ENCODE measurements at regions not wholly inside any gene's neighbourhood (a gene's known extent, or its start where the extent isn't known, plus 50 kb on each side); places are given as distances from the start of the nearest gene placed in this dataset.
"Not testable (repeated sequence)": the region's sequence is repeated elsewhere in the genome, so short reads cannot be mapped to it uniquely, and the experiment has no call there.

DNA sequence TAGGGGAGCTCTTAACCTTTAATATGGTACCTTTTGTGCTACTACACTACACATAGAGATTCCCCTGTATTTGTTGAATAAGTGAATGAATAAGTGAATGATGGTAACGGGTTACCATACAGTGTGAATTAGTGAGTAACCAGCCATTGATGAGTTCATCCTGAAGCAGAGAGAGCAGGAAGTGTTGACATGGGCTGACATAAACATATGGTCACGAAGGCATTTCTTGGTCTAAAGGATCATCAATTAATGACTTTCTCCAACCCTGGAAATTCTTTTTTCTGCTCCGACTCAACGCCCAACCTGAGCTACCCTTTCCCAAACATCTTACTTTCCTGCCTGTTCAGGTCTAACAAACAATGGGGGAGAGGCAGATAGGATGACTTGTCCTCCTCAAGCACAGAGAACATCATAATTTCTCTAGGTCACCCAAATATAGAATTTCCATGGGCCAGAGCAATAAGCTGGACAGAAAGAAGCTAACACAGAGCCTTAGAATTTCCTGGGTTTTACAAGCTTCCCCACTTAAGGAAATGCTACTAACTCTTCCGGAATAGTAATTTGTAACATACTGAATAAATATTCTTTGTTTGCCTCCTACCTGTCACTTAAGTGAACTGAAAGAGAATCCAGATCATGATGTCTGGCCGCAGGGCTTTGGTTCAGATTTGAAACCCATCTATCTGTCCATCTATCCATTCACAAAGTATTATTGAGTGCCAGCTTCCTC lies 114.7 kb upstream of the NGF start:
- ATAC-seq: no peak

DNA sequence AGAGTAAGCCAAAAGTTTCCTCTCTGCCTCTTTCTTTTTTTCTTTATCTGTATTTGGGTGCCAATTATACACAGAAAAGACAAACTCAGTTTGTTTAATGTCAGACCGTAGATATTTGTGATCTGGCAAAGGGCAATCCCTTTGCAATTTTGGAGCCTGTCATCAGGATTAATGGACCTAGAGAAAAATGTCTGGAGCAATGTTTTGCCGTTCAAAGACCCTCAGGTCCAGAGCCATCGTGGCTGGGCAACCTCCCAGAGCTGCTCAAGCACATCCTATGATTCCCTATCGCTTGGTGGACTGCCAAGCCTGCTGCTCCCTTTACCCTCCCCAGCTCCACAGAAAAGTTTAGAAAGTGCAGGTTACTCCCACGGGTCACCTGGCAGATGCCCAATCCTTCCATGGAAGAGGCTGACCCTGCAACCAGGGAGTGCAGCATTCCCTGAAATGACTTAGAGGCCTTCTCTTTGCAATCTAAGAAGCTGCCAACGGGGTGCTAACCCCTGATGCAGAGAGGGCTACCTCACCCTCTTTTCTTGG lies 112.5 kb upstream of the NGF start:
- ATAC-seq: no peak

DNA sequence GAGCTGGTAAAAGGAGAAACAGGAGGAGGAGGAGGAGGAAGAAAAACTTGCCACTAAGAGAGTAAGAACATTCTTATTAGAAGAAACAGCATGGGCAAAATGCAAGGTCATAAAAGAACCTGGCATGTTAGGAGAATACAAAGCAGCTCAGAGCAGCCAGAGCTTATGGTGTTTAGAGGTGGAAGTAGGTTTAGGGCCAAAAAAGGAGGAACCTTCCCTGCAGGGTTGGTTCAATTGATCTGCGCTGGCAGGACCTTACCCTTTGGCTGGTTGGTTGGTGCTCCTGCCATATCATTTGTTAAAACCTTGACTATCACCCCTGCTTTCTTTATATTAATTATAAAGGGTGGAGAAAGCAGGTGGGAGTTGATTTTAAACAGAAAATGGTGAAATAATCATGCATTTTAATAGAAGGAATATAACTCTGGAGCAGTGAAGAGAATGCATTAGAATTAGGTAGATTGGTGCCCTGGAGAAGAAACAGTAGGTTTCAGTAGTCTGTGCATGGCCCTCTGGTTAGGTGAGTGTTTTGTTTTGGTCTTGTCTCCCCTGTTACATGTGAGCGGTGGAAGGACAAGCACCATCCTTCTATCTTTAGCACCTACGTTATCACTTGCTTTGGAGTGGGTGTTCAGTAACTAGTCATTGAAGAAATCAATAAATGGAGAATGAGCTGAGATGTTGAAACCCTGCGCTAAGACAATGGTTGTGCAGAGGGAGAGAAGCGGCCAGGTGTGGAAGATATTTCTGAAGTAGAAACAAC lies 110.4 kb upstream of the NGF start:
- no peak for ATAC-seq

DNA sequence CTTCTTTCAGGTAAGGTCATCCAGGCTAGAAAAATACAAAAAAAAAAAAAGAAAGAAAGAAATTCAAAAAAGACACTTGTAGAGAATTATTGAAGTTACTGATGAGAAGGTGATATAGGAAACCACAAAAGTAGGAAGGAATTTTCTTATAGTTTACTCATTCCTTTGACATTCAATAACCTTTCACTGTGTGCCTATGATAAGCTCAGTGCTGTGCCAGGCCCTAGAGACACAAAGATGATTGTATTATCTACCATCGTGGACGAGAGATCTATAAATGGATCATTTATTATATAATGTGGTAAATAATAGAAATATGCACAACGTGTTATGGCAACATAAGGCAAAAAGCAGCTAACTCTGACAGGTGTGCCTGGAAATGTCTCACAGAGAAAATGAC lies 109.6 kb upstream of the NGF start:
- ATAC-seq: no peak

DNA sequence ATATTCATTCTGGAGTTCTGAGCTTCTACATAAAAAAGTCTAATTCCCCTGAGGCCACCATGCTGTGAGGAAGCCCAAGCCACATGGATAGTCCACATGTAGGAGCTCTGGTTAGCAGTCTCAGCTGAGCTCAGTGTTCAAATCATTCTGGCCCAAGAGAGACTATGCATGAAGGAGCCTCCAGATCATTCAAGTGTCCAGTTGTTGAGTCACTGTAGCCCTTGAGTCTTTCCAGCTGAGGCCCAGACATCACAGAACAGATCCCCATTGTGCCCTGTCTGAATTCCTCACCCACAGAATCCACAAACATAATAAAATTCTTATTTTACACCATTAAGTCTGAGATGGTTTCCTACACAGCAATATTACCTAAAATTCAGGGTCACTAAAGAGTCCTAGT lies 107.0 kb upstream of the NGF start:
- ATAC-seq: no peak

DNA sequence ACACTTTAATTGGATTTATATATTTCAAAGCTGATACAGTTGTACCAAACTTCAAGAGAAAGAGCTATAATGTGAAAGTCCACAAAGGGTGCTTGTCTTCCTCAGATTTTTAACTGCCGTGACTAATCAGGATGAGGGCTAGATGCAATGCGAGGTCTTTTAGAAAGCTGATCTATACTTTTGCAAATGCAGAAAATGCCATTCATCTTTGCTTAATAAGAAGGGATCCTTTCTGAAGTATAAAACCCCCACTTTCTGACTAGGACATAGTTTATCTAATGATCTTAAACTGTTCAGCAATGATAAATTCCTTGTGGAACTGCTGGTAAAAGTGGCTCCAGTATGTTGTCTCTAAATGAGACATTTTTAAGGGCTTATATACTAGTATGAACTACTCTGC lies 102.7 kb upstream of the NGF start:
- ATAC-seq: no peak

DNA sequence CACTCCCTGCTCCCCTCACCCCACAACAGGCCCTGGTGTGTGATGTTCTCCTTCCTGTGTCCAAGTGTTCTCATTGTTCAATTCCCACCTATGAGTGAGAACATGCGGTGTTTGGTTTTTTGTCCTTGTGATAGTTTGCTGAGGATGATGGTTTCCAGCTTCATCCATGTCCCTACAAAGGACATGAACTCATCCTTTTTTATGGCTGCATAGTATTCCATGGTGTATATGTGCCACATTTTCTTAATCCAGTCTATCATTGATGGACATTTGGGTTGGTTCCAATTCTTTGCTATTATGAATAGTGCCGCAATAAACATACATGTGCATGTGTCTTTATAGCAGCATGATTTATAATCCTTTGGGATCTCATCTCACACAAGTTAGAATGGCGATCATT lies 101.5 kb upstream of the NGF start:
- ATAC-seq: not testable (repeated sequence)

DNA sequence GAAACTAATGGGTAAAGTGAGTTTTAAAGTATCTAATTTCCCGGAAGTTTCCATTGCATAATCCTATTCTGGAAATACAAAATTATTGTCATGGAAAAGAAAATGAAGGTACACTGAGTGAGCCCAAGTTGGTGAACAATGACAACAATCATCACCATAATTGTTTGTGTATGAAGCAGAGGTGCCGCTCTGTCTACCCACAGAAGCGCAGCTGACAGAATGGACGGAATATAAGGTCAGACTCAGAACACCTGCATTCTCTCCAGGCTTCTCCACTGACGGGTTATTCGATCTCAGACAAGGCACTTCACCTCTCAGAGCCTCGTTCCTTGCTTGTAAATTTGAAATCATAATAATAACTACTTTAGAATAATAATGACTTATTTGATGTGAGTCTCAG lies 99.1 kb upstream of the NGF start:
- no peak for ATAC-seq

DNA sequence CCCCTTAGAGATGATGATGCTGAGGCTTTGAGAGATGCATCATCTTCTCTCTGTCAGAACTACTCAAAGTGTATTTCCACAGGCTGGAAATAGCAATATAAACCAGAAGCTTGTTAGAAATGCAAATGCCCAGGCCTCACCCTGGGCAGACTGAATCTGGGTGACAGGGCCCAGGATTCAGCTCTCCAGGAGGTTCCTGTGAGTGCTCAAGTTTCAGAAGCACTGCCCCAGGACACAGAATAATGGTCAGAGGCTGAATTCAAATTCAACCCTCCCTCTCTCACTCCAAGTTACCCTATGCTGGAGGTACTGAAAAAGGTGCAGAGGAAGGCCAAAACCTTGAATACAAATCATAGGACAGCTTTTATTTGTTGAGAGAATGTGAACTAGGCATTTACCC lies 98.5 kb upstream of the NGF start:
- no peak for ATAC-seq

DNA sequence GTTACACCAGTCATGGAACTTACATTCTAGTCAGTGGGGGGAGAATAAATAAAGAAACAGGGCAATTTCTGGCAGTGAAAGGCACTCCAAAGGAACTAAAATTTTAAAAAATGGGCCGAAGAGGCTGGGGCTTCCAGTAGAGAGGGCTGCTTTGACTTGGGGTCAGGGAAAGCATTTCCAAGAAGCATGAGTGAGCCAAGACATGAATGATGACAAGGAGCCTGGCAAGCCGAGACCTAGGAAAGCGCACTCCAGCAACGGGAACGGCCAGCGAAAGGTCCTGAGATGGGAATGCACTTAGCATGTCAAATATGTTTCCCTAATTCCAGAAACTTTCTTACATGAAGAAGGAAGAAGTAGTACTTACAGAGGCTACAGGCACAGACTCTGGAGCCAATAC lies 95.4 kb upstream of the NGF start:
- no peak for ATAC-seq

DNA sequence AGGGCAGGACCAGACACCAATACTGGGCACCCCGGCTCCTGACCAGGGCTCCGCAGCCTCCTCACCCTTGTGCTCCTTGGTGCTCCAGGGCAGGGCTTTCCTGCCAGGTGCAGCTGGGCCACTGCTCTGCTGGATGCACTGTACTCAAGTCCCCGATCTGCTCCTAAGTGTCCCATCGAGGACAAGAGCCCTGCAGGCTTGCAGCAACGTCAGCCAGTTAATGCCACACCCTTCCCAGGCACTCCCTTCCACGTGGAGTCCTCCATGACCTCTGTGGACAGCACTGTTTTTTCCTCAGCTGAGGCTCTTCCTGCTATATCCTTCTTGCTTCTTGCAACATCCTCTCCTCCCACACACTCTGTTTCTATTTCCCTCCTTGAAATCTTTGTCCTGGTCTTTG lies 94.0 kb upstream of the NGF start:
- peak; percentile 51 for ATAC-seq

DNA sequence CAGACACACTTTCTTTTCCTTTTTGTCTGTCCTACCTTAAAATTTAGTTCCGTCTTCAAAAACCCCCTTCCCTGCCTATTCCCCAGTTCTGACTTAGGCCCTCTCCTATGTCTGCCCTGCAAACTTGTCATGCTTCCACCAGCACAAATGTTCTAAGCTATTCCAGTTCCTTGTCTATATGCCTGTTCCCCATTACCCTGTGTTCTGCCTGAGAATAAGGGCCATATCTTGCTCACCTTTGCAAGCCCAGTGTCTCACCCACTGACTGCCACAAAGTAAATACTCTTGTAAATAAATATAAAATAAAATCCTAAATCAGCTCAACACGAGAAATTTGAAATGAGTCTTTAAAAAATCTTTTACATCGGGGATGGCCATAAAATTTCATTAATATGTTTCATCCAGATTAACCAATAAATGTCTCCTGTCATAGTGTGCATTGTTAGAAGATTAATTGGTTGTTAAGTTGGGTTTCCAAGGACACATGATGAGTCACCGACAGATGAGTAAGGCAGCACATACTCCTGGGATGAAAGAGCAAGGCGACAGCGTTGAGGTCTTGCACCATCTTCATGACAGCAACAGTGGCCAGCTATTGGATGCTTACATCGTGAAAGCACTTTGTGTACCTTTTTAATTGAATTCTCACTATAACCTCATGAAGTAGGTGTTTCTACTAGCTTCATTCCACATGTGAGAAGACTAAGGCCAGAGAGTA lies 92.6 kb upstream of the NGF start:
- peak; percentile 91 for ATAC-seq

DNA sequence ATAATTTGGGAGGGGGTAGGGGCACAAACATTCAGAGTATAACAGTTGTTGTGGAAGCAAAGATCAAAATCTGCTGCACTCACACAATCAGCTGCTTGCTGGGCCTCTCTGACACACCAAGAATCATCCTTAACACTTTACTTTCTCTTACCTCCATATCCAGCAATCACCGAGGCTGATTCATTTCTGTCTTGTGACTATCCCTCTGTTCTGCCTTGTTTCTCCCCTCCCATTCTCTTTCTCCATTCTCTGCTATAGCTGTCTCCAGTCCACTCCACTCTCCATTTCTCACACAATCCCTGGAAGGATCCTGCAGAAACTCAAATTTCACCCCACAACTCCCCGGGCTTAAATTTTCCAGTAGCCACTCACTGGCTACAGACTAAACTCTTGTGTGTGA lies 91.8 kb upstream of the NGF start:
- no peak for ATAC-seq

DNA sequence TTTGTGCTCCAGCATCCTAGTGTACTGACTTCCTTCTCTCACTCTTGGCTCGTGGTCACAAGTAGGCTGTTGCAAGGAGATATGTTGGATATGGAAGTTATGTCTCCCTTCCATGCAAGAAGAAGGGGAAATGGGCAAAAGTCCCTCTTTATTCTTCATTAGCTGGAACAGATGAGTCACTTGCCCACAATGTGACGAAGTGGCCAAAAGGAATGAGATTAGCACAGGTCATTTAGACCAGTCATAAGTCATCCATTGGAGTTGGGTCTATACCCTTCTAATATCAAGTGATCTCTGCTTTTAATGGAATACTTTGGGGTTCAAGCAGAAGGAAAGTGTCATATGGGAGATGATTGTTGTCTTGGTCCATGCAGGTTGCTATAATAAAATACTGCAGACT lies 91.2 kb upstream of the NGF start:
- no peak for ATAC-seq

DNA sequence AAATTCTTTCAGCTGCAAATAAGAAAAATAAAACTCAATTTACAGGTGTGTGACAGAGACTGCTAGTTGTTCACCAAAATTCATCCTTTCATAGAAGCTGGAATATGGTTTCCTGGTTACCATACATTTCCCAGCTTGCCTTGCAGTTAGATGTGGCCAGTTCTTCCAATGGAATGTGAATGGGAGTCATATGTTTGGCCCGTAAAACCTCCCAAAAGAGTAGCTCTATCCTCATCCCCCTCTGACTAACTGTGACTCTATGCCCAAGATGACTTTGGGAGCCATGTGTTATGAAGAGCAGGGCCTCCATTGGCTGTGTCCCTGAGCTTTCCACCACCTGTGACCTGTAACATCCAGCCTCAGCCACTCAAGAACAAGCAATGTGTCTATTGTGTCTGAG lies 90.6 kb upstream of the NGF start:
- no peak for ATAC-seq

DNA sequence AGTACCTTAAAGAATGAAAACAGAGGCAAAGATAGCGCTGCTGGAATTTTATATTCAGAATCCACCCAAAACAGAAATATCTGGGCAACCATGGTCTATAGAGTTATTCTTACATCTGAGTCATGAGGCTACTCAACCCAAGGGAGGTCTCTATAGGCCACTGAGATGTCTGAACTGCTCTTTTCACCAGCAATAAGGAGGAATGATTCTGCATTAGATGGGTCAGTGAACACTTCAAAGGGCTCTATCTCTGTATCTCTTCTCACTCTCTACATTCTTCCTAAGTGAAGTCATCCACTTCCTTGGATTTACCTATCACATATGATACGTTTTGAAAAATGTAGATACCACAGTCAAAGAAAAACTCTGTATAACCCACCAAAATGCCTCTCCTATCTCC lies 90.2 kb upstream of the NGF start:
- no peak for ATAC-seq

DNA sequence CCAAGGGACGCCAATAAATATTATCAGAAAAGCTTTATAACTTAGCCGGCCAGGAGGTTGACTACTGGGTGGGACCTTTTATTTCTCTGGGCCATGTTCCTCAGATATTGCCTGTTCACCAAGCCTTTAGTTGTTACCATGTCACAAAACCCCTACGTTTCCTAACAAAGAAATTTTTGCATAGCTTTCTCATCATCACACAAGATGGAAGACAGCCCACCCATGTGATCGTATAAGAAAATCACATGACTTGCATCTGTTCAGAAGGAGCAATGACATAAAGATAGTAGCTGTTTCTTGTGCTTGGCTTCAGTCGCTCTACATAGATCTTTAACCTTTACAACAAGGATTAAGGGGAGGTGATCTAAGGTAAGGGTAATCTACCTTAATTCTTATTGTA lies 88.9 kb upstream of the NGF start:
- ATAC-seq: no peak

DNA sequence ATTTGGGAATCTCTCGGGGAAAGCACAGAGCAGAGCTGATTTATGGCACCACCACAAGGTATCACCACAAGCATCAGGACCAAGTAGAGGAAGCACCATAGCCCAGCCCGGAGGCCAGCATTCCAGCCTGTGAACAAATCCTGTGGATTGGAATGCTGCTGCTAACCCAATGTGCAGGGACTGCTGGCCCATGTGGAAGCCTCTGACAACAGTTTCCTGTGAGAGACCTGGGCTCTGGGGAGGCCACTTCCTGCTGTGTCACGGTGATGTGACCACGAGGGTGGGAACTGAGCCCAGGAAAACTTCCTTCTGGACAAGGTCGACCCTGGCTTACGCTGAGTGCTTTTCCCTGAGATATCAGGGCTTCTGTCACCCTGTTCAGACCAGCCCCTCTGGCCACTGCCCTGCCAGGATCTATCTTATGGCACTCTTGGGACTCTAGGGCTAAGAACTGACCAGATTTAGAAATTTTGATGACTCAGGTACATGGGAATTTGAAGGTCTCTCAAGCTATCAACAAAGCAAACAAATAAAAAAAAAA lies 88.3 kb upstream of the NGF start:
- ATAC-seq: no peak

DNA sequence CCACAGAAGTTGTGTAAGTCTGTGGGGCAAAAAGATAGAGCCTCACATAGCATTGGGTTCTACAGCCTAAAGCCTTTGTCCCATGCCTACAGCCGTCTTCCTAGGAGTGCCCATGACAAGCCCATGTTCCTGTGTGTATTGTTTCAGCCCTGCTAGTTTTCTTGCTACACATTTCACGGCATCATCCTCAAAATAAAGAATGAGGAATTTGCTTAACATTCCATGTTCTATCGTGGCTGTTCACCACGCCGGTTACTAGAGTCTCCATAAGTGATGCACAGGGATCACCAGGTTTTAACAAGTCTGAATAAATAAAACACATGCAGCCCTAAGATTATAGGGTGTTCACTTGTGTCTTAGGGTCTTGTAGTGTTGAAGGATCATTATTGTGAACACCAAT lies 87.4 kb upstream of the NGF start:
- no peak for ATAC-seq

DNA sequence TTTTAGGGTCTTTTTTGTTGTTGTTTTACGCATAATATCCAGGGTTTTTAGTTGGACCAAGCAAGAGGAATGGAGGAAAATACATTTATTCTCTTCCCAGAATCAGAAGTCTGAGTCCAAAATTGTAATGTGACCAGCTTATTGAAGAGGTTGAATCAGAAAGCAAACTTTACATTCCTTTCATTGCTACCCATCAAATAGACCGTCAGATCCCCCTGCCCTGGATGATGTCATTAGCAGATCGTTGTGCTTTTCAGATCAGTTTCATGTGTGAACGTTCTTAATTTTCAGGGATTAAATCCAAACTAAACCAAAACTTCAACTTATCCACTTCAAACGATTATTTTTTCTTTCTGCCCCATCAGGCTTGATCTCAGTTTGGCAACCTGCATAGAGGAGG lies 85.7 kb upstream of the NGF start:
- no peak for ATAC-seq

DNA sequence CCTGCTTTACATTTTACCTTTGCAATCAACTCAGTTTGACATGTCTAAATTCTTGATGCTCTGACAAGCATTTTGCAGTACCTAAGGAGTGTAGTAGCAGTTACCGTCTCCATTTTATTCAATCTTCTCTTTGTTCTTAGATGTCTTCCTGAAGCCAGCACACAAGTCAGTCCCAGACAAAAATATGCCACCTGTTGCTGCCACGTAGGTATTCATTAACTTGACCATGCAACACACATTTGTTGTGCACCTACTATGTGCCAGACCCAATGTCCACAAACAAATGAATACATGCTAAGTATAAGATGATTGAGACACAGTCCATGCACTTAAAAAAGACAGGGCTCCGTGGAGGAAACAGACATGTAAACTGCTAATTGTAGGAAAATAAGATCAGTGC lies 81.5 kb upstream of the NGF start:
- ATAC-seq: no peak

DNA sequence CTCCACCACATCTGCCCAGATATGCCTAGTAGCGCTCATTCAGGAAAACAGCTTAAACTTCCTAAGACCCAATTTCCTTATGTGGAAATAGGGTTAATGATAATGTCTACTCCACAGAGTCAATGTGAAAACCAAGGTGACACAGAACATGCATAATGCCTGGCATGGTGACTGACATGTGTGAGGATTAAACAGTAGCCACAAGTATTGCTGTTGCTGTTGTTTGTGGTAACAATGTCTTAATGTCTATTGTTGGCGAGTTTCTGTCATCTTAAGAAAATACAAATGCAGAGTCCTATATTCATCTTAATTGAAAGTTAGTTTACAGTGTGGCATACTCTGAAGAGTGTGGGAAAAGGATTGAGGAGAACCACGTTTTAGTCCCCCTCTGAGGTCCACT lies 75.6 kb upstream of the NGF start:
- no peak for ATAC-seq

DNA sequence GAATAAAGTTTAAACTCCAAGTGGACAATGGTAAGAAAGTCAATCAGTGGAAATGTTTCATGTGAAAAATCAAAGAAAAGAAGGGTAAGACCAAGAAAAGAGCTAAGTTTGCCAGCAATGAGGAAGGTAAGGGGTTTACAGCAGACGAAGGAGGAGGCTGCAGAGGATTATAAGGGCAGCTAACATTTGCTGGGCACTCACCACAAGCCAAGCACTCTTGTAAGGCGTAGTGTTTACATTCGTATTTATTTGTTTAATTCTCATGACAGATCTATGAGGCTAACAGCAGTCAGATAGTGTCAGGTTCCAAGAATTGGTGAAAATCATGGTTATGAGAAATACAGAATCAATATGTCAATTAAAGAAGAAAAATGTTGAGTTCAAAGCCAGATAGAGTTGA lies 75.2 kb upstream of the NGF start:
- no peak for ATAC-seq

Measured in esophagus mucosa (tissue), 1 donor.